CD4-positive, alpha-beta T cell treated with Interleukin-17A for 1 hour (primary cell): ENCODE measurements at regions not wholly inside any gene's neighbourhood (a gene's known extent, or its start where the extent isn't known, plus 50 kb on each side); places are given as distances from the start of the nearest gene placed in this dataset.
"Not testable (repeated sequence)": the region's sequence is repeated elsewhere in the genome, so short reads cannot be mapped to it uniquely, and the experiment has no call there.

Experiments
- DNase-seq: peaks from one replicate; pipeline ENCODE4 v3.0.0-alpha.2; 2020

- DNase-seq = no peak
Measured at GRCh38 chr13:85597790-85598500, 201.3 kb downstream of the SLITRK6 start.

DNA sequence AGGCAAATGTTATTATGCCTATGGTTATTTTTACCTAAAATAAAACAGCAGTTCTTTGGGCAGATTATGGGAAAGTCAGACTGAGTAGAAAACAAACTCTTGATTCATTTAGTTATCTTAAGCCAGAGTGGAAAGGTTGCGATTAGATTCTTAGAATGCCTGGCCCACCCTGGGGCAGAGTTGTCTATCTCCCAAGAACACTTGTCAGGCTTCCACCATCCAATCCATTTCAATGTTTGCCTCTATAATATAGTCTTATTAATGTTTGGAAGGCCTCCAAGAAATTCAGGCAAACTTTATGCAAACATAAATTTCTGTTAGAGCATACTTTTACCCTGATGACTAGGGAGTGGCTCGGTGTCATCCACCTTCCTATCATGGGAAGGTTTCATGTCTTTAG, 207.0 kb downstream of the SLITRK6 start:
- no peak for DNase-seq

GRCh38 chr13:85590231-85590931, 208.8 kb downstream of the SLITRK6 start:
- DNase-seq = no peak

DNA sequence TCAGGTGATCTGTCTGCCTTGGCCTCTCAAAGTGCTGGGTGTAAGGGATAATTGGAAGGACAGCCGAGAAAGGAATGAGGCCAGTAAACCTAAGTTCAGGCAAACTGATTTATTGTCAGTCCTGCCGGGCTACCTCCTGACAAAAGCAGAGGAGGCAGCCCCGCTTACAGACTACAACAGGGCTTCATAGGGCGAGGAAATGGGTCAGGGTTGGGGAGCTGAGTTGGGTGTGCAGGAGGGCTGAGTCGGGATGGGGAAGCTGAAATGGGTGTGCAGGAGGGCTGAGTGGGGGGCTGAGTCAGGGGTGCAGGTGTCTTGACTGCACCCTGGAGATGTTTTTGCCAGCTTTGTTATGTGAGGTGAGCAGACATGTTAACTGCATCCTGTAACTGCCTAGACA, 210.2 kb downstream of the SLITRK6 start:
- DNase-seq = no peak

- DNase-seq = no peak
Measured at GRCh38 chr13:85588359-85588758, 210.9 kb downstream of the SLITRK6 start.

DNA sequence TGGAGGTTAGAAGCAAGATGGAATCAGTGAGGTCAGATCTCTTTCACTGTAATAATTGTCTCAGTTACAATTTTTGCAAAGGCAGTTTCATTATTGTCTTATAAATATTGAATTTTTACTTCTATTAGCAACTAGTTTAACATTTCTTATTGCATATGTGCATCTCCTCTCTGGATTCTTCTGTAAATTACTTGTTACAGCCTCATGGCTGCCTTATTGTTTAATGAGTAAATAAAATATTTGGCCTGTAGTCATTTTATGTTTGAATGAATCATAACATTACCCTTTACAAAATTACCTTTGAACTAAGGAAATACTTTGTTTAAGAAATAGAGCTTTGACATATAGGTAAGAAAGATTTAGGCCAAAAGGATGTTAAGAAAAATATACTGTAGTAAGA, 212.4 kb downstream of the SLITRK6 start:
- no peak for DNase-seq

GRCh38 chr13:85586422-85586831, 212.8 kb downstream of the SLITRK6 start:
- DNase-seq = no peak

GRCh38 chr13:85582890-85583289, 216.3 kb downstream of the SLITRK6 start:
- no peak for DNase-seq

GRCh38 chr13:85575110-85575509, 224.1 kb downstream of the SLITRK6 start:
- DNase-seq = no peak

- DNase-seq = no peak
Measured at GRCh38 chr13:85567909-85568308, 231.3 kb downstream of the SLITRK6 start.

DNA sequence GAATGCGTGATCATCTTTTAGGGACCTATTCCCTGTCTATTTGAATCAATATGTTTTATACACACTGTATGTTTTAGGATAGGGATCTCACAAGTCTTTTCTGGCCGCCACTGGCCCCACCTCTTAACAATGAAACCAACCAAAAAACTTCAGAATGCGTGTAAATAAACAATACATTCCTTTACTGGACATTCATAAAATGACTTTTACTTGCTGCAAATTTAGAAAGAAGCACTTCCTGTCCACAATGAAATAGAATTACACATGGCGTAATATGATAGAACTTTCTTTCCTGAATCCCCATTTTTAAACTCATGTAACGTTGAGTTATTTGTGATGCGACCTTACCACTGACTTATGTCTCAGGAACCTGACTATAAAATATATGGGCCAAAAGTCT, 233.6 kb downstream of the SLITRK6 start:
- no peak for DNase-seq

DNA sequence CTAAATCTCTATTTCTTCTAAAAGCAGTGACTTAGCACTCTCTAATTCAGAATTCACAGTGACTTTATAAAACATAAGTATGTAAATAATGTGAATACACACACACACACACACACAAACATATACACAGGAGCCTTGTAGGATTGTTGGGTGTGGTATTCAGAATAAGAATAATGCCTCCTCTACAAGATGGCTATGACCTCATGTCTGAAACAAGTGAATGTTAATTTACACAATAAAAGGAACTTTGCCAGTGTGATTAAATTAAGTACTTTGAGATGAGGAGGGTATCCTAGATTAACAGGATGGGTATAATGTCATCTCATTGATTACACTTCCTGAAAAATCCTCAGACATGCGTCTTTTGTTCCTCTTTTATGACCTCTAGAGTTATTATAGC, 234.6 kb downstream of the SLITRK6 start:
- DNase-seq = no peak

GRCh38 chr13:85562282-85562681, 236.9 kb downstream of the SLITRK6 start:
- DNase-seq = no peak

DNA sequence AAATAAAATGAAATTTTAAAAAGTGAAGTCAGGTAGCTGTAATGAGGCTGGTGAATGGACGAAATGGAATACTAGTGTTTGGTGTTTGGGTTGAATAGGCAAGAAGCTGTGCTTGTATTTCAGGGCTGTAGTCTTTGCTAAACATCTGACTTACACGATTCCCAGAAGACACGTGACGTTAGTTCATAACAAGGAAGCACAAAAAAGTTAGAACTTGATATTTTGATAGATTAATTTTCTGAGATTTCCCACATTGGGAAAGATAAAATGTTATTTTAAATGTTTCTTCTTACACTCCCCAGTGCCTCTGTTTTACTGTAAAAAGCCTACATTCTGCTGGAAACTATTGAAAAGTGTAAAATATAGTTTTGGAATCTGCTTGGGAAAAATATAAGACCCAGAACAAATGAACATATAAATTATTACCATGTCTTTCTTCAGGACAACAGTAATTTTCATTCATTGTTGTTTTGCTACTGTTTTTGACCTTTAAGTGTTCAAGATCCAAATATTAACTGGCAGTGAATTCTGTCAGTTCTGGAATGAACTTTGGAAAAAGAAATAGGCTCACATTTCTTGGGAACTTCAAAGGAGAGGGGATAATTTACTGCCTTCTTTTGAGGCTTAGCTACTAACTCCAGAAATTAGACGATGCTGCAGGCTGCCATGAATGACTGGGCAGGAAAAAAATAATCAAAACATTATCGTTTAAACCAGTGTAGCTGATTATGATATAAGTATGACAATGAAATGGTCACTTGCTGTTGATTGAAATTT, 241.3 kb downstream of the SLITRK6 start:
- no peak for DNase-seq

- no peak for DNase-seq
Measured at GRCh38 chr13:85551012-85551411, 248.2 kb downstream of the SLITRK6 start.

- DNase-seq = no peak
Measured at GRCh38 chr13:85549819-85550218, 249.4 kb downstream of the SLITRK6 start.

DNA sequence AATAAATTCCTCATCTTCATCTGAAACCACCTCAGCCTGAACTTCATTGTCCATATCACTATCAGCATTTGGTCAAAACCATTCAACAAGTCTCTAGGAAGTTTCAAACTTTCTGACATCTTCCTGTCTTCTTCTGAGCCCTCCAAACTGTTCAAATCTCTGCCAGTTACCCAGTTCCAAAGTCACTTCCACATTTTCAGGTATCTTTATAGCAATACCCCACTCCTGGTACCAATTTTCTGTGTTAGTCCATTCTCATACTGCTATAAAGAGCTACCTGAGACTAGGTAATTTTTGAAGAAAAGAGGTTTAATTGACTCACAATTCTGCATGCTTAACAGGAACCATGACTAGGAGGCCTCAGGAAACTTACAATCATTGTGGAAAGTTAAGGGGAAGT, 250.4 kb downstream of the SLITRK6 start:
- not testable (repeated sequence) for DNase-seq

DNA sequence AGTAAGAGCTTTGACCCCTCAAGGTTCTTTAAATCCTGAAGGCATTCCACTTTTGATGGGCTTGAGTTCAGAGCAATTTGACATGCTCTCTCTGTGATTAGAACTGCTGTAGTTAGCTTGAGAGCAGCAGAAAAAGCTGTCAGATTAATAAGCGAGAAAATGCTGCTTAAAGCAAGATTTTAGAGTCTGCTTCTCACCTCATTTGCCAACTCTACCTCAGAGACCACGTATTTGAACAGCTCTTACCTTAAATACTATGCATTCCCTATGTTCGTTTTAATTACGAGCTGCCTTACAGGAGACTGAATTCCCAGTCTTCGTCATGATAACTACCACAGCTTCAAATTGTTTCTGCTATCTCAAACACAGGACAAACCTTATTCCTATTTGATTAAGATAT, 253.4 kb downstream of the SLITRK6 start:
- DNase-seq = no peak

DNA sequence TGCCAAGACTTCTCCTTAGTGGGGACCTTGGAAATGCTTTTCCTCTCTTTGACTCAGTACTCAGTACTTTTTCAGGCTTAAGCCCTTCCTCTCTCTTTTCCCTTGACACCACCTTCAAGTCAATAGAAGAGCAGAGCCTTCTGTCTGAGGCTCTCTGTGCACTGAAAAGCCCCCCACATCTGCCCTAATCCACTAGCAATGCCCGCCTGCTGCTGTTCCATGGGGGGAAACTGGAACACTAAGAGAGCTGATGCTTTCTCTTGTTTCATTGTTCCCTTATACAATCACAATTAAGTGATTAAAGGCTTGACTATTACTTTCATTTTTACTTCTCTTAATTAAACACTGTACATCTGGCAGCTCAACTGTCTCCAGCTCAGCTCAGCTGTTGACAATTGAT, 254.5 kb downstream of the SLITRK6 start:
- no peak for DNase-seq

DNA sequence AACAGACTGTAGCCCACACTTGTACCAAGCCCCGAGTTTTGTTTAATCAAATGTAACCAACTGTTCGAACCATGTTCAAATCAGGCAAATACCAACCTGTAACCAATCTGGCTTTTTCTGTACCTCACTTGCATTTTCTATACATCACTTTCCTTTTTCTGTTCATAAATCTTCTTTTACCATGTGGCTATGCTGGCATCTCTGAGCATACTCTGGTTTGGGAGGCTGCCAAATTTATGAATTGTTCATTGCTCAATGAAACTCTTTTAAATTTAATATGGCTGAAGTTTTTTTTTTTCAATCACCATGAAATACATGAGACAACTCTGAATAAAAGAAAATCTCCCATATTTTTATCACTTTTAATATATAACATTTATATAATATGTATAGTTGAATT, 256.1 kb downstream of the SLITRK6 start:
- DNase-seq = no peak

DNA sequence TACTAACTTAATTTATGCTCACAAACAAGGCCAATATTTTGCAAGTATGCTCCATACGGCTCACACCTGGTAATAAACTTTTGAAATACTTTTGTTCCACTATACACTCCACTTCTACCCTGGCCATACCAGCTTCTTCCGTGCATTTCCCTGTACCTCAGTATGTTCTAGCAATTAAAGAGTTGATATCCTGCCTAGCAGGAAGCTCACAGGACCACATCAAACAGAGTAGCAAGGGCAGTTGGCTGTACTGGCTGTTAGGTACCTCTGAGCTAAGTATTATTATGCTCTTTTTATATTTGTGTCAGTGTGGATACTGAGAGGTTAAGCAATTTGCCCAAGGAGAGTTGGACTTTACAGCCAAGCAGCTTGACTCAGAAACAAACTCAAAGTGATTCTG, 257.7 kb downstream of the SLITRK6 start:
- no peak for DNase-seq

GRCh38 chr13:85538957-85539356, 260.3 kb downstream of the SLITRK6 start:
- no peak for DNase-seq

DNA sequence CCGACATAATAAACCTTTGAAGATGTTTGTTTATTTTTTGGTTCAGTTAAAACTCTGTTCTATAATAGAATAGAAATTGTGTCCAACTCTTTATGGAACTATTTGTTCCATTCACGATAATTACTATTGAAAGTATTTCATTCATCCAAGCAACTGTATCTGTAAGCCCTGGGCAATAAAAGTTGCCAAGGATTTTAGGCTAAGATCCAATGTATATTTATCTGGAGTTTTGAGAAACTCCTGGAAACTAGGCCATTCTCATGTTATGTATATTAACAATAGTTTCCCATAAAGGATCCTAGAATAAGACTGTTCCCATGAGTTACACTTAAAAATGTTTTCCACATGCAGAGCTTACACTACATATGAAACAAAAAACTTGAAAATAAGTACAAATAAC, 261.6 kb downstream of the SLITRK6 start:
- DNase-seq = no peak

DNA sequence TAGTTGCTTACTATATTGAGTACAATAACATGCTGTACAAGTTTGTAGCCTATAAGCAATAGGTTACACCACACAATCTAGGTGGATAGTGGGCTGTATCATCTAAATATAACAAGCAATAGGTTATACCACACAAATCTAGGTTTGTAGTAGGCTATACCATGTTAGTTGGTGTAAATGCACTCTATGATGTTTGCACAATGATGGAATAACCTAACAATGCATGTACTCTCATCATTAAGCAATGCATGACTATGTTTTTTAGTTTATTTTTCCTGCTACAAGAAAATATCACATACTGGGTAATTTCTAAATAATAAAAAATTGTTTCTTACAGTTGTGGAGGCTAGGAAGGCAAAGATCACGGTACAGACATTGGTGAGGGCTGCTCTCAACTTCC, 262.5 kb downstream of the SLITRK6 start:
- no peak for DNase-seq
